OCI-LY7 (cell line): ENCODE measurements at regions not wholly inside any gene's neighbourhood (a gene's known extent, or its start where the extent isn't known, plus 50 kb on each side); places are given as distances from the start of the nearest gene placed in this dataset.

Experiments
- EZH2phosphoT487 ChIP-seq: fragments of 200-600 bp; sonication (generic); IDR thresholded peaks from 2 replicates; pipeline ENCODE4 v1.6.1; 2018; ENCODE audit warnings: low read depth, borderline replicate concordance, mild to moderate bottlenecking, mixed run types, antibody characterized with exemption, low read length, moderate library complexity, mixed read lengths
- TF ChIP-seq, protein P1 (sequence below): fragments of 200-600 bp; sonication (generic); conservative IDR thresholded peaks from 2 replicates; pipeline ENCODE4 v1.5.1; 2014; ENCODE audit warnings: mild to moderate bottlenecking, antibody characterized with exemption, low read length, moderate library complexity, mixed read lengths

DNA sequence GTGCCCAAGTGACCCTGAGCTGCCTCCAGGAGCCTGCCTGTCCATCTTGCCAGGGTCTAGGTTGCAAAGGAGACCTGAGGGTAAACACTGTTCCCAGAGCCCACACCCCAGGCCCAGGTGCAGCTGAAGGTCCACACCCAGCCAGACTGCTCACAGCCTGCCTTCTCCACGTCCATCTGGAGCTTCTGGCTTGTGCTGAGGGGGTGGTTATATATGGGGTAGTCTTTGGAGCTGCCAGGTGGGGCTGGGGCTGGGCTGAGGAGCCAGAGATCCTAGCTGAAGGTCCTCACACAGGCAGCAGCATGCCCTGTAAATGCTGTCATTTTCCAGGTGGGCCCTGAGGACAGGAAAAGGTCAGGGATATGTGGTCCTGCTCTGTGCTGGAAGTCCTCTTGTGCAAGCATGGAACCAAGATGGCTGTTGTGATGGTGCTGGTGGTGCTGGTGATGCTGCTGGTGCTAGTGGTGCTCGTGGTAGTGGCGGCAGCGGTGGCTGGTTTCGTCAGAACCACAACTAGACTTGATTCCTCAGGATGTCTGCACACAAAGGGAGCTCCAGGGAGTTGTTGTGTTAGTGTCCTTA, 182.7 kb downstream of the MATN1 start:
- TF ChIP-seq, protein P1, sequence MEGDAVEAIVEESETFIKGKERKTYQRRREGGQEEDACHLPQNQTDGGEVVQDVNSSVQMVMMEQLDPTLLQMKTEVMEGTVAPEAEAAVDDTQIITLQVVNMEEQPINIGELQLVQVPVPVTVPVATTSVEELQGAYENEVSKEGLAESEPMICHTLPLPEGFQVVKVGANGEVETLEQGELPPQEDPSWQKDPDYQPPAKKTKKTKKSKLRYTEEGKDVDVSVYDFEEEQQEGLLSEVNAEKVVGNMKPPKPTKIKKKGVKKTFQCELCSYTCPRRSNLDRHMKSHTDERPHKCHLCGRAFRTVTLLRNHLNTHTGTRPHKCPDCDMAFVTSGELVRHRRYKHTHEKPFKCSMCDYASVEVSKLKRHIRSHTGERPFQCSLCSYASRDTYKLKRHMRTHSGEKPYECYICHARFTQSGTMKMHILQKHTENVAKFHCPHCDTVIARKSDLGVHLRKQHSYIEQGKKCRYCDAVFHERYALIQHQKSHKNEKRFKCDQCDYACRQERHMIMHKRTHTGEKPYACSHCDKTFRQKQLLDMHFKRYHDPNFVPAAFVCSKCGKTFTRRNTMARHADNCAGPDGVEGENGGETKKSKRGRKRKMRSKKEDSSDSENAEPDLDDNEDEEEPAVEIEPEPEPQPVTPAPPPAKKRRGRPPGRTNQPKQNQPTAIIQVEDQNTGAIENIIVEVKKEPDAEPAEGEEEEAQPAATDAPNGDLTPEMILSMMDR = no peak
- no peak for TF ChIP-seq EZH2phosphoT487
